HepG2 (cell line): ENCODE measurements at regions not wholly inside any gene's neighbourhood (a gene's known extent, or its start where the extent isn't known, plus 50 kb on each side); places are given as distances from the start of the nearest gene placed in this dataset.

Source experiments
- FOXO1 ChIP-seq: sonication (generic); formaldehyde crosslinking; IDR thresholded peaks from 2 replicates; pipeline ENCODE4 v1.4.0; 2020; ENCODE audit warnings: missing genetic modification reagents
- MAX ChIP-seq: IDR thresholded peaks from 2 replicates; pipeline ENCODE4 v1.6.1; 2012; ENCODE audit warnings: inconsistent platforms
- NFIC ChIP-seq: IDR thresholded peaks from 2 replicates; pipeline ENCODE4 v1.6.1; 2012; ENCODE audit warnings: mild to moderate bottlenecking, low read length, inconsistent platforms
- NFKBIZ ChIP-seq: IDR thresholded peaks from 2 replicates; pipeline ENCODE4 v1.6.1; 2018; ENCODE audit warnings: missing genetic modification reagents, missing compliant biosample characterization
- SP2 ChIP-seq: sonication (generic); formaldehyde crosslinking; IDR thresholded peaks from 2 replicates; pipeline ENCODE4 v1.5.1; 2020; ENCODE audit warnings: mild to moderate bottlenecking, missing genetic modification reagents
- ZNF879 ChIP-seq: sonication (generic); formaldehyde crosslinking; IDR thresholded peaks from 2 replicates; pipeline ENCODE4 v1.8.1; 2023; ENCODE audit warnings: missing genetic modification reagents

- TF ChIP-seq MAX = no peak
- TF ChIP-seq SP2 (CRISPR knock-in tag) = no peak
- no peak for TF ChIP-seq NFIC
- TF ChIP-seq FOXO1 = no peak
- no peak for TF ChIP-seq ZNF879 (CRISPR knock-in tag)
- TF ChIP-seq NFKBIZ (CRISPR knock-in tag) = no peak
These were observed 71.5 kb downstream of the SIK1 start for GRCh38 chr21:43355266-43355924.
